HUES6 (cell line): ENCODE measurements at regions not wholly inside any gene's neighbourhood (a gene's known extent, or its start where the extent isn't known, plus 50 kb on each side); places are given as distances from the start of the nearest gene placed in this dataset.

Experiments
- H3K27ac ChIP-seq: 2 replicates; pipeline ENCODE4 v1.7.0; 2013; ENCODE audit warnings: low read depth, mild to moderate bottlenecking, low read length, inconsistent platforms
- H3K27me3 ChIP-seq: 2 replicates; pipeline ENCODE4 v1.6.1; 2013; ENCODE audit warnings: low read length; ENCODE audit not compliant: control insufficient read depth, insufficient read depth
- H3K36me3 ChIP-seq: 2 replicates; pipeline ENCODE4 v1.6.1; 2013; ENCODE audit warnings: low read length; ENCODE audit not compliant: control insufficient read depth, insufficient read depth
- H3K4me1 ChIP-seq: 2 replicates; pipeline ENCODE4 v1.6.1; 2013; ENCODE audit warnings: low read length; ENCODE audit not compliant: control insufficient read depth, insufficient read depth
- H3K4me3 ChIP-seq: 2 replicates; pipeline ENCODE4 v1.5.1; 2013; ENCODE audit warnings: low read depth, low read length
- H3K9ac ChIP-seq: one replicate; pipeline ENCODE4 v1.6.1; 2013; ENCODE audit warnings: mild to moderate bottlenecking, low read length
- H3K9me3 ChIP-seq: 2 replicates; pipeline ENCODE4 v1.6.1; 2013; ENCODE audit warnings: low read depth, low read length; ENCODE audit not compliant: control insufficient read depth, insufficient read depth

GRCh38 chr4:15349531-15349935 is 78.3 kb upstream of the C1QTNF7 start:
- Histone ChIP-seq H3K27me3 (no peaks in the 10 kb centered on the region), H3K9me3 (no peaks in the 10 kb centered on the region), H3K4me1 (peaks cover 16% of the 10 kb centered on the region; the same call in 1 of the 2 replicates), H3K4me3 (no peak overlapping the region), H3K27ac (no peak overlapping the region), H3K9ac (no peak overlapping the region), H3K36me3 (no peaks in the 10 kb centered on the region)

GRCh38 chr4:15349965-15350364 is 77.9 kb upstream of the C1QTNF7 start:
- Histone ChIP-seq H3K36me3 (no peaks in the 10 kb centered on the region), H3K9me3 (no peaks in the 10 kb centered on the region), H3K9ac (no peak overlapping the region), H3K27me3 (no peaks in the 10 kb centered on the region), H3K4me3 (no peak overlapping the region), H3K27ac (no peak overlapping the region), H3K4me1 (peaks cover 12% of the 10 kb centered on the region; the same call in 1 of the 2 replicates)

- Histone ChIP-seq H3K9me3 (no peaks in the 10 kb centered on the region), H3K27me3 (no peaks in the 10 kb centered on the region), H3K9ac (no peak overlapping the region), H3K4me3 (no peak overlapping the region), H3K4me1 (peaks cover 10% of the 10 kb centered on the region; the same call in 1 of the 2 replicates), H3K36me3 (no peaks in the 10 kb centered on the region), H3K27ac (no peak overlapping the region)
Measured at GRCh38 chr4:15352524-15352923, 75.3 kb upstream of the C1QTNF7 start.

GRCh38 chr4:15353207-15353606 is 74.6 kb upstream of the C1QTNF7 start:
- Histone ChIP-seq H3K27ac (no peak overlapping the region), H3K27me3 (no peaks in the 10 kb centered on the region), H3K4me3 (no peak overlapping the region), H3K36me3 (no peaks in the 10 kb centered on the region), H3K9ac (no peak overlapping the region), H3K9me3 (no peaks in the 10 kb centered on the region), H3K4me1 (peaks cover 7% of the 10 kb centered on the region; the same call in 1 of the 2 replicates)

GRCh38 chr4:15354371-15355297 is 73.2 kb upstream of the C1QTNF7 start:
- Histone ChIP-seq H3K4me1 (0 out of 2 replicates have a peak, but pooled peaks cover 4% of the 10 kb centered on the region), H3K4me3 (no peak overlapping the region), H3K9ac (no peak overlapping the region)

GRCh38 chr4:15361529-15361928 is 66.3 kb upstream of the C1QTNF7 start:
- H3K36me3 ChIP-seq, result no peaks in the 10 kb centered on the region

More at GRCh38 chr4:15354371-15355297, 73.2 kb upstream of the C1QTNF7 start:
- Histone ChIP-seq H3K27ac (no peak overlapping the region), H3K36me3 (no peaks in the 10 kb centered on the region), H3K9me3 (no peaks in the 10 kb centered on the region), H3K27me3 (no peaks in the 10 kb centered on the region)

GRCh38 chr4:15362541-15362940 is 65.3 kb upstream of the C1QTNF7 start:
- no peaks in the 10 kb centered on the region for H3K36me3 ChIP-seq
- no peak overlapping the region for H3K4me3 ChIP-seq
- H3K9me3 ChIP-seq, result no peaks in the 10 kb centered on the region
- H3K27ac ChIP-seq, result no peak overlapping the region
- H3K9ac ChIP-seq, result no peak overlapping the region
- H3K27me3 ChIP-seq, result no peaks in the 10 kb centered on the region
- H3K4me1 ChIP-seq, result peaks cover 11% of the 10 kb centered on the region; the same call in 1 of the 2 replicates

More at GRCh38 chr4:15361529-15361928, 66.3 kb upstream of the C1QTNF7 start:
- no peak overlapping the region for H3K9ac ChIP-seq
- peaks cover 8% of the 10 kb centered on the region; the same call in 1 of the 2 replicates for H3K4me1 ChIP-seq
- no peak overlapping the region for H3K27ac ChIP-seq
- H3K4me3 ChIP-seq, result no peak overlapping the region
- H3K9me3 ChIP-seq, result no peaks in the 10 kb centered on the region
- no peaks in the 10 kb centered on the region for H3K27me3 ChIP-seq

- Histone ChIP-seq H3K36me3 (no peaks in the 10 kb centered on the region), H3K27me3 (no peaks in the 10 kb centered on the region), H3K4me3 (no peak overlapping the region), H3K9me3 (no peaks in the 10 kb centered on the region), H3K27ac (no peak overlapping the region), H3K9ac (no peak overlapping the region), H3K4me1 (peaks cover 11% of the 10 kb centered on the region; the same call in 1 of the 2 replicates)
Measured at GRCh38 chr4:15364183-15364582, 63.6 kb upstream of the C1QTNF7 start.

- no peaks in the 10 kb centered on the region for H3K36me3 ChIP-seq
- no peak overlapping the region for H3K27ac ChIP-seq
- no peaks in the 10 kb centered on the region for H3K9me3 ChIP-seq
- H3K27me3 ChIP-seq, result no peaks in the 10 kb centered on the region
- H3K4me1 ChIP-seq, result peaks cover 11% of the 10 kb centered on the region; the same call in 1 of the 2 replicates
- no peak overlapping the region for H3K9ac ChIP-seq
- H3K4me3 ChIP-seq, result no peak overlapping the region
Measured at GRCh38 chr4:15365641-15366040, 62.2 kb upstream of the C1QTNF7 start.

GRCh38 chr4:15366721-15367120 is 61.1 kb upstream of the C1QTNF7 start:
- no peaks in the 10 kb centered on the region for H3K9me3 ChIP-seq

GRCh38 chr4:15368856-15369255 is 59.0 kb upstream of the C1QTNF7 start:
- H3K36me3 ChIP-seq, result no peaks in the 10 kb centered on the region

More at GRCh38 chr4:15366721-15367120, 61.1 kb upstream of the C1QTNF7 start:
- Histone ChIP-seq H3K27ac (no peak overlapping the region), H3K4me3 (no peak overlapping the region), H3K36me3 (no peaks in the 10 kb centered on the region), H3K27me3 (no peaks in the 10 kb centered on the region), H3K4me1 (peaks cover 11% of the 10 kb centered on the region; the same call in 1 of the 2 replicates), H3K9ac (no peak overlapping the region)

More at GRCh38 chr4:15368856-15369255, 59.0 kb upstream of the C1QTNF7 start:
- H3K27me3 ChIP-seq, result no peaks in the 10 kb centered on the region
- H3K4me1 ChIP-seq, result peaks cover 11% of the 10 kb centered on the region; the same call in 1 of the 2 replicates
- H3K9ac ChIP-seq, result no peak overlapping the region
- H3K4me3 ChIP-seq, result no peak overlapping the region
- H3K9me3 ChIP-seq, result no peaks in the 10 kb centered on the region
- H3K27ac ChIP-seq, result no peak overlapping the region
